ENCODE measurements at regions not wholly inside any gene's neighbourhood (a gene's known extent, or its start where the extent isn't known, plus 50 kb on each side); places are given as distances from the start of the nearest gene placed in this dataset.
A peak's percentile ranks its signal among the peaks of the same experiment; 100 is the strongest.

DNA sequence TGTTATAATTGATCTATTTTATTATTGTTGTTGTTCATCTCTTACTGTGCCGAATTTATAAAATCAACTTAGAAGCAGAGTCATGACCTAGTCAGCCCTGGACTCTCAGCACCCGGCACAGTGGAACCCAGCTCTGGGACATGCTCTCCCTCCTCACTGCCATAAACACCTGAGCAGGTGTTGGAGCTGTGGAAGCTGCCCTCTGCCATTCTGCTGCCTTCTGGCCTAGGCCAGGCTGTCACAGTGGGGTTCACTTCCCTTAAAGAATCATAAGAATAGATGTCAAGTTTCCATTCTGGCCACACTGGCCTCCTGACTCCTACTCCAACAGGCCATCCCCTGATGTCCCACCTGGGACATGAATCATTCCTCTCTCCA lies 192.2 kb downstream of the ZFP36L2 start:
- ATAC-seq (no peak), DNase-seq (no peak)

DNA sequence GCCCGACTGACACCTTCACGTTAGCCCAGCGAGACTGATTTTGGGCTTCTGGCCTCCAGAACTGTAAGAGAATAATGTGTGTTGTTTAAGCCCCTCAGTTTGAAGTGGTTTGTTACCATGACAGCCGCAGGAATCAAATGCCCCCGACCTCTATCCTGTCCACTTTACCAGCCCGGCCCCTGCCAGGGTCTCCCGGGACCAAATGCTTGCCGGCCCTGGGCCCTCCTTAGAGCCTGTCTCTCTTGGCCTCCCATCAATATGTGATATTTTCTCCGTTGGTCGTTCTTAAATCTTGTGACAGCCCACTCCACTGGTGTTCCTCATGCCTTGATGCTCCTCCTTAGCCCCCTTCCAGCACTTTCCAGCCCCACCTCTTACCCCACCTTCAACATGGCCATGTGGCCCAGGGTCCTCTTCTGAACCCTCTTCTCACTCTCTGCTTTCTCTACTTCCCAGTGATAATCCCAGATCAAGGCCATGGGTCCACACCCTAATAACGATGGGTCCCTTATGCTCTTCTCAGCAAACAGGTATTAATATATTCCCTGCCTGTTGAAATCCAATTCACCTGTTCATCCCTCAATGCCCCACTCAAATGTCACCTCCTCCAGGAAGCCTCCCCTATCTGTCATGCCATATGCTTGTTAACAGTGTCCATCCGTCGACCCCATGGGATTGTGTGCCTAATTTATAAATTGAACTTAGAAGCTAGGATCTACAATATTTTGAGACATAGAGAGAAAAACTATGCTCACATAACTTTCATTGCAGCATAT lies 192.8 kb downstream of the ZFP36L2 start:
- ATAC-seq (no peak), DNase-seq (no peak)

DNA sequence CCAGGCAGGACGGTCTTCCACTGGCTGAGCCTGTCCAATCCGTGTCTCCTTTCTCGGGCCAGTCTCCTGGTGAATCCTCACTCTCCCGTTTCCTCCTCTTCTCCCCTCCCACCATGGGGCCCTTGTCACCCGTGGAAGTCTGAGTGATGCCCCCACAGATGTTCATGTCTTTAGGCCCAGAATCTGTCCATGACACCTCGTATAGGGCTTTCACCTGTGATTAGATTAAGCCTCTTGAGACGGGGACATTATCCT lies 193.5 kb downstream of the ZFP36L2 start:
- ATAC-seq (no peak), DNase-seq (no peak)

DNA sequence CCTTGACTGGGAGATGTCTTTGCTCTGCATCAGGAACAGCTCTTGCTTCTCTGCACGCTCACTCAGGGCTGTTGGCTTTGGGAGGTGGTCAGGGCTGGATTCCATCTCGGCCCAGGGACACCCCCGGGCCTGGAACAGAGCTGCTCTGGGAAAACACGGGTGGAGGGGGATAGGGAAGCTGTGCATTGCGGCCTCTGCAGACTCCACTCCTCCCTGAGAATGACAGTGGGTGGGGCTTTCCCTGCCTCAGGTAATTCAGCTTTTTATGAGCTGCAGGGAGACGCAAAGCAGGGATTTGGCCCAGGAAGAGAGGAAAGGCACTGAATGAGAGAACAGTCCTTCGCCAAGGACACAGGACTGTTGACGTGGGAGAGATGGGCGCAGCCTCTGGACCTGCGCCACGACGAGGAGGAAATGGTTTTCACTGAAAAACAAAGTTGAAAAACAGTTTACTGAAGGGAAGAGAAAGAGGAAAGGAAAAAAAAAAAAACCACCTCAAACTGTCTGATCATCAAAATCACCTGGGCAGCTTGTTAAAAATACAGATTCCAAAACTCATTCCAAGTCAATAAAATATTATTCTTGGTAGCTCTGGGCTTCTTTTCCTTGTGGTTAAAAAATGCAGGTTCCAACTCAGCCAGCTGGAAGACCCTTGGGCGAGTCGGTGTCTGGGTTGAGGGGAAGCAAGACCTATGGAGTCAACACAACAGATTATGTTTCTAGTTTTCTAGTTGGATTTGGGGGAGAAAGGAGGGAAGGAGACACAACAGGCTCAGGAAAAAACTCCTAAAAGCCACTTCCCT lies 194.0 kb downstream of the ZFP36L2 start:
- ATAC-seq (no peak), DNase-seq (no peak)

DNA sequence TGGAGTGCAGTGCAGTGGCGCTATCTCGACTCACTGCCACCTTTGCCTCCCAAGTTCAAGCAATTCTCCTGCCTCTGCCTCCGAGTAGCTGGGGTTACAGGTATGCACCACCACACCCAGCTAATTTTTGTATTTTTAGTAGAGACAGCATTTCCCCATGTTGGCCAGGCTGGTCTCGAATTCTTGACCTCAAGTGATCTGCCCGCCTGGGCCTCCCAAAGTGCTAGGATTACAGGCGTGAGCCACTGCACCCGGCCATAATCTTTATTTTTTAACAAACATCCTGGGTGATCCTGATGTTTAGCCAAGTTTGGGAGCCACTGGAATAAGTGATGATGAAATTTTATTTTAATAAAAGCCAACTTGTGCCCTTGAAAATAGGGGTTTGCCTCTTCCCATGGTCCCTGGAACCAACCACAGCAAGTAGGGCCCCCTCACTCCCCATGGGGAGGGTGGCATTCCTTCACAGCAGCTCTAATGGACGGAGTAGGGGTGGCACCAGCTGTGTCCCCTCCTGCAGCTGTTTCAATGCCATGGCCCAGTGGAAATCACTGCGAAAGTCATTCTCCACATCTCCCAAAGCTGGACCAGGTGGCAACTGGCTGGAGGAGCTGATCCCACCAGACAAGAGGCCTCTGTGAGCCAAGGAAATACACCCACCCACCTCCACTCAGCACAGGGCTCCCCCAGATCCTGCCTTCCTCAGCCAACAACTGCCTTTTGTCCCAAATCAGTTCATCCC lies 194.8 kb downstream of the ZFP36L2 start:
- ATAC-seq (no peak), DNase-seq (no peak)

DNA sequence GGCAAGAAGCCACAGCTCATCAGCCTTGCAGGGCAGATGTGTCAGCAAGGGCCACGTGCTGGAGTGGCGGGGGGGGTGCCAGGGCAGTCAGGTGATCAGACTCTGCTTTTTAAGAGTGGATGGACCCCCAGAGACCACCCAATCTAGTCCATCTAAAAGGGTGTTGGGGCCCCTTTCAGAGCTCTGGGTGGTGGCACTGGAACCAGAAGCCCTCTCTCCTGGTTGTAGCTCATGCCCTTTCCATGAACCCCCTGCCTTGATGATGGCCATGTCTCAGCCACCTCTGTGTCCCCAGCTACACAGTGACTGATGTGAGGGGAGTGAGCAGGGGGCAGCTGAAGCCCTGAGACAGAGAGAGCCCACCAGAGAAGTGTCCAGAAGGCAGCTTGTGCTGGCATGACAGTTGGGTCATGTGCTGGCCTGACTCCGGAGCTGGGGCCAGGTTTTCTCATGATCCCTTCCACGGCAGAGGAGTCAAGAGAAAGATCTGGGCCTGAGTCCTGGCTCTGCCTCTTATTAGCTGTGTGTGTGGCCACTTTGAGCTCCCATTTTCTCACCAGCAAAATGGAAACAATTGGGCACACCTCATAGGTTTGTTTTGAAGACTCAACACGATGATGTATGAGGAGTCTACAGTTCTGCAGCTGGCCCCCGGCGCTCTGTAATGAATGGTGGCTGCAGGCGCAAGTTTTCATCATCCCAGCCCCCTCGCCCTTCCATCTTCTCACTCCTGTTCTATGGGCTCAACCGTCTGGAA lies 195.7 kb downstream of the ZFP36L2 start:
- ATAC-seq = no peak
- DNase-seq = no peak

DNA sequence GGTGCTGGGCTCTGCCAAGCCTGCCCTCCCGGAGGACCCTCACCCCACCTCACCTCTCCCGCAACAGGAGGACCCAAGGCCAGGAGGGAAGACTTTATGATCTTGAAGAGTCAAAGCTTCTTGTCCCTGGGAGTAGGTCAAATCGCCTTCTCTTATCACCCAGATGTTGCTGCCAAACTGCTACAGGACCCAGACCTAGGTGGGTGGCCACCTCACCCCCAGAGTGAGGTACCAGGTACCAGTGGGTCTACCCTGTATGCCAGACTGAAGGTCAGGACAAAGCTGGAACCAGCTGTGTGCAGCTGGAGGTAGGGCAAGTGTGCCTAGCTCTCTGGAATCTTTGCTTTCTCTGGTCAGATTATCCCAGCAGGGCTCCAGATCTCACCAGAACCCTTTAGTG lies 197.2 kb downstream of the ZFP36L2 start:
- ATAC-seq (no peak), DNase-seq (no peak)

DNA sequence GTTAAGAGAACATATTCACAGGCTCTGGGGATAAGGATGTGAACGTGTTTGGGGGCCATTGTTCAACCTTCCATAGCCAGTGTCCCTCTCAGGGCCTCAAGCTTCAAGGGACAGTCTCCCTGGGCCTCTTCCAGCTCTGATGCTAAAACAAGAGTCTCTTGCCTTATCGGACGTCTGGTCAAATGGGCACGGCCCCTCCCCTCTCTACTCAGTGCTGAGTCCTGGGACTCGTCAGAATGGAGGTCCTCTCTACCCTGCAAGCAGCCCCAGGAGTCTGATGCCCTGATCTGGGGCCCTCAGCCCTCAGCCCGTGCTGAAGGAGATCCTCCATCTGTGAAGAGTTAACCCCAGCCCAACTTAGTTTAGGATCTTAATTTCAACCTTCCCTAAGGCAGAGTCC lies 198.2 kb downstream of the ZFP36L2 start:
- ATAC-seq (no peak), DNase-seq (no peak)

DNA sequence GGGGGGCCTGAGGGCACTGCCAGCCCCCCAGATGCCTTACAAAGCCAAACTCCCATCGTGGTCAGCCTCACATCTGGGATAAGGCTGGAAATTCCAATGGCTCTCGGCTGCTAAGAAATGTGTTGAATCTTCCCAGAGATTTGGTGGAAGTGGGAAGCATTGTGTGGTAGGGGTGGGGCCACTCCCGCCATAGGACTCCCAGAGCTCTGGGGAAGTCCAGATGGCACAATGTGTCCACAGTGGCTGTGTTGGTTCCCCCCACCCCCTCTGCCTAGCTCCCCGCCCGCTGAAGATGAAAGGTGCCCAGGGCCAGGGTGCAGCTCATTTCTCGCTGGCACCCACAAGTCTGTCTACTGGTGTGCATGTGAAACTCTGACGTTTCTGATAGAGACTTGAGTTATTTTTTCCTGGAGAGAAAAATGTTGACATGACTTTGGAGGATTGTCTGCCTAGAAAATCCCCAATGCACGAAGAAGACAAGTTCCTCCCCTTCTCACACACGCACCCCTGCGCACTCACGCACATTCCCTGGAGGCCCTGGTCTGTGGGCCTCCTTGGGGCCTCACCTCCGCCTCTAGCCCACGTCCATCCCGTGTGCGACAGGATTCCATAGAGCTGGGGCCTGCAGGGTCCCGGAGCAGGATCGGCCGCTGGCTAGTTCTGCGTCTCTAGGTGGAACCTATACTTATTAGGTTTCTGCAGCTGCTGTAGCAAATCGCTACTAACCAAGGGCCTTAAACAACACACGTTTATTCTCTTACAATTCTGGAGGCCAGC lies 199.1 kb downstream of the ZFP36L2 start:
- DNase-seq (no peak), ATAC-seq (no peak)

DNA sequence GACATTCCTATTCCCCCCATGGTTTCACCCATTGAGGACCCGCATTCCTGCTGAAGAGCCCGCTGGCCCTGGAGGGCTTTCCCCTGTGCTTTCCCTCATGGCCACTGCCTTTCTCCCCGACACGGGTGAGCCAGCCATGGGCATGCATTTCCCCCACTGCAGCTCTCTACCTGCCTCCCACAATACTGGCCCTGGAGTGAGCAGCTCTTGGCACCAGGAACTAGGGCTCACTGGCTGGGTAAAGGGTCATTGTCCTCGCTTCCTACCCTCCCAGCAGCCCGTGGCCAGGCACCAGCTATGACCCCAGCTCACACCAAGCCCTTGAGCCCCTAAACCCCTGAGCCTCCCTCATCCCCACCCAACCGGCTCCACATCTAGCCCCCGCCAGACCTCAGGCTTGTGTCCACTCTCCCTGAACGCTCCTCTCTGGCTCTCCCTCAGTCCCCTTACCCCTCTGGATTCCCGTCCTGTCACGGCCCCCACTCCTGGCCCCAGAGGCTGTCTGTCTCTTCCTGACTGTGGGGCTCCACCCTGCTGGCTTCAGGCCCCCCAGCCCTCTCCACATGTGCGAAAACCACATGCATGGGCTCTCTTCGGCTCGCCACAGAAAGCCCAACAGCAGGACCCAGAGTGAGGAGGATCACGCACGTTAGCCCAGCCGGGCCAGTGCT lies 199.8 kb downstream of the ZFP36L2 start:
- ATAC-seq = no peak

DNA sequence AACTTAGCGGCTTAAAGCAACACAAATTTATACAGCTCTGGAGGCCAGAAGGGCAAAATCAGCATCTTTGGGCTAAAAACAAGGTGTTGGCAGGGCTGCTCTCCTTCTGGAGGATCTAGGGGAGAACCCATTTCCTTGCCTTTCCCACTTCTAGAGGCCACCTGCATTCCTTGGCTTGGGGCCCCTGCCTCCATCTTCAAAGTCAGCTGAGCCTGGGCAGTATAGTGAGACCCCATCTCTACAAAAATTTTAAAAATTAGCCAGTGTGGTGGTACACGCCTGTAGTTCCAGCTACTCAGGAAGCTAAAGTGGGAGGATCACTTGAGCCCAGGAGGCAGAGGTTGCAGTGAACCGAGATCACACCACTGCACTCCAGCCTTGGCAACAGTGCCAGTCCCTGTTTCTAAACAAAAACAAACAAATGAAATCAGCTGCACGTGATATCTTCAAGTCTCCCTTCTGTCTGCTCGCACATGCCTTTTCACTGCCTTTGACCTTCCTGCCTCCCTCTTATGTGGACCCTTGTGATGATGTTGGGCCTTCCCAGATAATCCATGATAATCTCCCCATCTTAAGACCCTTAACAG lies 200.6 kb downstream of the ZFP36L2 start:
- DNase-seq (no peak), ATAC-seq (no peak)

More for the DNA sequence above, 199.8 kb downstream of the ZFP36L2 start:
- no peak for DNase-seq

DNA sequence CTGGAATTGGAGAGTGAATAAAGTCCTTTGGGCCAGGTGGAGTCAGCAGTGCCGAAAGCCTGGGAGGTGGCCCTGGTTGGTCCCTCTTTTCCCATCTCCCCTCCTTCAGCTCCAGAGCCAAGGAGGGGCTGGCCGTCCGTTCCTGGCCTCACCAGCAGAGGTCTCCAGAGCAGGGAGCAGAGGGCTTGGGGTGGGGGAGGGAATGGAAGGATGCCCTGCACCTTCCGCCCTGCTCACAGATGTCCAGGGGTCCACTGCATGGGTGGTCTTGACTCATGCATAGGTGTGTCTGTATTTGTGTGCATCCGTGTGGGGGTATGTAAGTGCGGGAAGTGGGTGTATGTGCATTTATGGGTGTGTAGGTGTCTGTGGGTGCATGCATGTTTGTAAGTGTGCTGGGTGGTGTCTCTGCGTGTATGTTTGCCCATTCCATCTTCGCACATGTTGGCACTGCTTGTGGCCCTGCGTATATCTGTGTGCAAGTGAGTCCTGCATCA lies 201.8 kb downstream of the ZFP36L2 start:
- peak; percentile 50 for ATAC-seq

DNA sequence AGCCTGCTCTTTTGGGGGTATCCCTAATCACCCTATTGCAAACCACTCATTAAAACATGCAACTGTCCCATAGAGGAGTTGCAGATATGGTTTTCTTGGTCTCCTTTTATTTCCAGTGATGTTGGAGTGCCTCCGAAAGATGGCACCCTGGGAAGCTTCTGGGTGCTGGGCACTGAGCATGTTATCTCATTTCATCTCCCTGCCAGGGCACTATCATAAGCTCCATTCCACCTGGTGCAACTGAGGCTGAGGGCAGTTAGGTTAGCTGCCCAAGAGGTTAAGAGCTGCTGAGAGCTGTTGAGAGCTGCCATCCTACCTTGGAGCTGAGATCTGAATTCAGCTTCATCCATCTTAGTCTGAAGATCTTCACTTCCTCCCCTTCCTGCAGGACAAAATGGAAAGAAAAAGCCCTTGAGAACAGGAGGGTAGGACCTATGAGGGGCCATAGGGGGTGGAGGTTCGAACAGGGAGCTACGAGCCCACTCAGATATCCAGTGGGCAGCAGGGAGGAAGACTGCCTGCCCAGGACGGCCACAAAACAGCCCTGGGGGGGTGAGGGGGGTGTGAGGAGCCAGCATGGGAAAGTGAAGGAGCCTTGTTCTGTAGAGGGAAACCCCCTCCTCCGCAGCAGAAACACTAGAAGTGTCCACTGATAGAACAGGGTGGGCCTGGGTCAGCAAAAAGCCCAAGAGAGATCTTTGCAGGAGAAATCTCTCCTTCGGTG lies 202.5 kb downstream of the ZFP36L2 start:
- DNase-seq (no peak), ATAC-seq (no peak)

More for the DNA sequence above, 201.8 kb downstream of the ZFP36L2 start:
- DNase-seq = peak; percentile 67

DNA sequence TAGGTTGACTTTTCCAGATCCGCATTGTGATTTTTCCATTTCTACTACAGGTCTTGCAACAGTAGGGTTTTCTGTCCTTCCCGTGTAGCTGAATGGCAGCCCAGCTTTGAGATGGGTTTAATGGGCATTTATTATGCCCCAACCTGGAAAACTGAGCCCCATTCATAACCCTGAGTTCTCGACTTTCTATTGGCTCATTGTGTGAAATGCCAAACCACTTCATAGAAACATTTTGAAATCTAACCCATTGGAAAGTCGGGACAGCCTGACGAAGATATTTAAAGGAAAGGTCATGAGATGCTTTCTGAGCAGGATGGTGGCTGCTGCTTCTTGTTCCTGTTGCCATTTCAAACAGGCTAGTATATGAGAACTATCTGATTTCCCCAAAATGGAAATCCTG lies 203.5 kb downstream of the ZFP36L2 start:
- DNase-seq (no peak), ATAC-seq (no peak)

DNA sequence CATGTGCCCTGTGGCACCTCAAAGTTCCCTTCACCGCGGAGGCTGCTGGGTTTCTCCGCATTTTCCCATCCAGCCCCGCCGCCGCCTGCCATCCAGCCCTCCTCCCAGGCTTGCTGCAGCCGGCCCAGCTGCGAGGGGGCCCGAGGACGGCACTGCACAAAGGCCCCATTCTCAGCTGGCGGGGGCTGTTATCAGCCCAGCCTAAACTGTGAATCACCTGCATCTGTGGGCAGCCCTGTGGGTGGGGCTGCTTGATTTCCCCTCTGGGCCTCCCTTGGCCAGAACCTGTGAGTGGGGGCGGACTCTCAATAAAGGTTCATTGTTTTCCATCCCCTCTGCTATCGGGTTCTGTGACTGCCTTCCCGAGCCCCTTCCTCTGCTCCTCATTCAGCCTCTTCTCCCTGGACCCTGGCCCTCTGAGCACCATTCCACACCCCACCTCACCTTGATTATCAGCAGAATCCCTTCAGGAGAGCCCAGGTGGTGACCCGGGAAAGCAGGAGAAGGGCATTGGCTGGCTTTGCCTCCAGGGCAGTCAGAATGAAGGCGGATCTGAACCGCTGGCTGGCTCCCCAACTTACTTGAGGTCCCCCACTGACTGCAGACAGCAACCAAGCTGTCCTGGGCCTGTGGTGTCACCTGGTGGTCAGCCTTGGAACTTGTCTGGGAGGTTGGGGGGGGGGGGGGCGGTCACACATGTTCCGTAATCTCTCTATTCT lies 204.5 kb downstream of the ZFP36L2 start:
- DNase-seq (no peak), ATAC-seq (no peak)

DNA sequence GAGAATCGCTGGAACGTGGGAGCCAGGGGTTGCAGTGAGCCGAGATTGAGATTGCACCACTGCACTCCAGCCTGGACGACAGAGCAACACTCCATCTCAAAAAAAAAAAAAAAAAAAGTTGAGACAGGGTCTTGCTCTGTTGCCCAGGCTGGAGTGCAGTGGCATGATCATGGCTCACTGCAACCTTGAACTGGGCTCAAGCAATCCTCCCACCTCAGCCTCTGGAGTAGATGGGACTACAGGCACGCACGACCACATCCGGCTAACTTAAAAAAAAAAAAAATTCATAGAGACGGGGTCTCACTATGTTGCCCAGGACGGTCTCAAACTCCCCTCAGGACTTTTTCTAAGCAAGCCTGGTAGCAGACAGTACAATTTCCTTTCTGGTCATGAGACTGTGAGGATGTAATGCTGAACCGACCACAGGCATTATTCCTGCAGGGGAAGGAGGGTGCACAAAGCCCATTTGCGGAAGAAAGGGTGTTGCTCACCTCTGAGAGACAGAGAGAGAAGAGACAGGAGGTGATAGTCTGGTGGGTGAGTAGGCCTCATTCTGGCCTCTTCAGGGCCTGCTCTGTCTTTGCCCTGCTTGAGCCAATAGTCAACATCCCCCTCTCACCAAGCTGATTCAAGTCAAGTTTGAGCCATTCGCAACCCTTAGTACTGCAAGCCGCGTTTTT lies 205.3 kb downstream of the ZFP36L2 start:
- ATAC-seq (no peak), DNase-seq (no peak)

DNA sequence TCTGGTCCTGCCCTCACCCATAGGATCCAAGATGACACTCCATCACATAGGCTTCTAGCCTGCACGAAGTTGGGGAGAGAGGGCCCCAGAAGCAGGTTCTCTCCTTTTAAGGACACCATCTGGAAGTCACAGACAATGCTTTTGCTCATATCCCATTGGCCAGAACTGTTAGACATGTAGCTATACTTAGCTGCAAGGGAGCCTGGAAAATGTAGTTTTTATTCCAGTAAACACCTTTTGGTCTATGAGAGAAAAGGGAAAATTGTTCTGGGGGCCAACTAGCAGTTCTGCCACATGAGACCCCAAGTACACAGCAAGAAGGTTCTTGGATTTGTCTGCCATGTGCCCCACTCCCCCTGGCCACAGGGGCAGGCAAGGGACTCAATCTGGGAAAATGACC lies 206.1 kb downstream of the ZFP36L2 start:
- DNase-seq (no peak), ATAC-seq (no peak)

DNA sequence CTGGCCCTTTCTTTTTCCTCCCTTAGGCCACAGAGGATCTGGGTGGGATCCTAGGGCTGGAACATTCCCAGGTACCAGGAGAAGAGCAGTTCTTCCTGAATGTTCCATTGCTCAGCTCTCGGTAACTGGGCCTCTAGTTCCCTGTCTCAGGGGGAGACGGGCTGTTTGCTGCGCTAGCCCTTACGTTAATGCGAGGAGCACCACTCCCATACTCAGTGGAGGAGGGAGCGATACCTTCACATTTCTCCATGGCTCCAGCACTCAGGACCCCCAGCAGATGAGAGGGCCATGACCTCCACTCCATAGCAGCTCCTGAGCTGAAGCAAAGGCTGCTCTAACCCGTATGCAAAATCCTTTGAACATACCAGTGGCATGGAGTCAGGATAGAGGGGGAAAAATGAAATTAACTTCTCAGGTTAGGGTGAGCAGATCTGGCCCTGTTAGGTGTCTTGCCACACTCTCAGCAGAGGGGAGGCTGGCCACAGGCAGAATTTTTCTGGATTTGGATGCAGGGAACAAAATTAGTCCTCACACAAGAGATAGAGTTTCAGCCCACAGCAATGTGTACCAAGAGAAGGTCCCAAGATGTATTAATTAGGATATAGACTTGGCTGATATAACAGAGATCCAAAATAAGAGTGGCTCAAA lies 206.7 kb downstream of the ZFP36L2 start:
- ATAC-seq (no peak), DNase-seq (no peak)

Measured in stimulated activated naive CD8-positive, alpha-beta T cell treated with anti-CD3 and anti-CD28 coated beads, Interleukin-15, Interleukin-2, amounts not matched to agents 100 U/mL and 50 U/mL, for 24 hours (primary cell).